B cell (primary cell): ENCODE measurements at regions not wholly inside any gene's neighbourhood (a gene's known extent, or its start where the extent isn't known, plus 50 kb on each side); places are given as distances from the start of the nearest gene placed in this dataset.

ENCODE experiments used
- ATAC-seq: fragments of 200-7000 bp; cut with Tn5 transposase; one replicate; pipeline ENCODE4 v1.10.0; 2021; ENCODE audit warnings: low read depth, mild to moderate bottlenecking, moderate number of reproducible peaks, moderate library complexity
- CTCF ChIA-PET: fragments of 350-600 bp; sonication (Branson Sonifier 250); formaldehyde crosslinking; loops from one replicate; lab custom pipeline; 2021; ENCODE audit warnings: antibody characterized with exemption, inconsistent platforms; lab: Charles Lee
- POLR2A ChIA-PET: fragments of 350-600 bp; sonication (Branson Sonifier 250); formaldehyde crosslinking; loops from one replicate; lab custom pipeline; 2021; ENCODE audit warnings: antibody characterized with exemption; lab: Charles Lee
- DNase-seq: peaks from one replicate; pipeline ENCODE4 v3.0.0; 2013
- H2AFZ ChIP-seq: 2 replicates; pipeline ENCODE4 v1.6.1; 2012; ENCODE audit warnings: mild to moderate bottlenecking, low read depth, low read length; ENCODE audit not compliant: insufficient read depth, poor library complexity, severe bottlenecking
- H3K27ac ChIP-seq, 2 donors: 1 replicate in 1 of 2; 2 replicates in 1 of 2; pipeline ENCODE4 v1.5.1; 2012 to 2013; ENCODE audit warnings: low read length in 2 of 2, mild to moderate bottlenecking in 2 of 2, moderate library complexity in 1 of 2
- H3K27me3 ChIP-seq, 4 experiments: fragments of 200-600 bp in 1 of 4; sonication (generic) in 1 of 4; replicated peaks in 1 of 4; 1 replicate in 2 of 4; 2 replicates in 2 of 4; pipeline versions ENCODE4 v1.6.1 to v1.7.0; 2013 to 2016; ENCODE audit warnings: low read length in 3 of 4, mild to moderate bottlenecking in 2 of 4, mixed read lengths in 1 of 4, moderate library complexity in 1 of 4; ENCODE audit not compliant: insufficient read depth in 4 of 4, control insufficient read depth in 3 of 4; ENCODE audit errors: control extremely low read depth in 1 of 4
- H3K36me3 ChIP-seq, 2 experiments: replicated peaks in 1 of 2; 1 replicate in 1 of 2; 2 replicates in 1 of 2; pipeline versions ENCODE4 v1.6.1 to v1.7.1; 2013; ENCODE audit warnings: low read length in 1 of 2; ENCODE audit not compliant: insufficient read depth in 2 of 2, control insufficient read depth in 1 of 2; ENCODE audit errors: control extremely low read depth in 1 of 2, extremely low read depth in 1 of 2
- H3K4me1 ChIP-seq, 2 donors: fragments of 200-600 bp in 1 of 2; sonication (generic) in 1 of 2; 1 replicate in 1 of 2; 2 replicates in 1 of 2; pipeline versions ENCODE4 v1.5.1 to v1.6.1; 2013 to 2017; ENCODE audit warnings: low read length in 2 of 2; ENCODE audit not compliant: control insufficient read depth in 2 of 2, insufficient read depth in 2 of 2
- H3K4me2 ChIP-seq: replicated peaks from 2 replicates; pipeline ENCODE3; 2012; ENCODE audit warnings: mild to moderate bottlenecking, low read depth, low read length; ENCODE audit not compliant: poor library complexity, severe bottlenecking
- H3K4me3 ChIP-seq, 5 experiments: fragments of 200-600 bp in 1 of 5; sonication (generic) in 1 of 5; 1 replicate in 3 of 5; 2 replicates in 2 of 5; pipeline versions ENCODE4 v1.5.1 to v1.7.0; 2011 to 2016; ENCODE audit warnings: low read length in 4 of 5, mild to moderate bottlenecking in 4 of 5, low read depth in 2 of 5, control low read depth in 1 of 5, moderate library complexity in 1 of 5; ENCODE audit not compliant: insufficient read depth in 1 of 5; ENCODE audit errors: control extremely low read depth in 1 of 5, extremely low read depth in 1 of 5
- H3K79me2 ChIP-seq: fragments of 200-600 bp; sonication (generic); one replicate; pipeline ENCODE4 v1.6.0; 2016; ENCODE audit warnings: low read length; ENCODE audit not compliant: control insufficient read depth, insufficient read depth
- H3K9ac ChIP-seq: fragments of 200-600 bp; sonication (generic); 2 replicates; pipeline ENCODE4 v1.6.1; 2017; ENCODE audit warnings: mild to moderate bottlenecking, low read length, moderate library complexity
- H3K9me3 ChIP-seq, 3 donors: one replicate each; pipeline versions ENCODE4 v1.6.1 to v1.7.1; 2013; ENCODE audit warnings: low read length in 2 of 3; ENCODE audit not compliant: control insufficient read depth in 2 of 3, insufficient read depth in 1 of 3; ENCODE audit errors: control extremely low read depth in 1 of 3
- H4K20me1 ChIP-seq: 2 replicates; pipeline ENCODE4 v1.6.0; 2012; ENCODE audit warnings: mild to moderate bottlenecking, low read length; ENCODE audit not compliant: insufficient read depth, control insufficient read depth, poor library complexity, severe bottlenecking
- H3K27ac Mint-ChIP-seq: one replicate; pipeline ENCODE4 v1.8.0; 2021; ENCODE audit warnings: mixed read lengths
- H3K27me3 Mint-ChIP-seq: one replicate; pipeline ENCODE4 v1.8.0; 2021; ENCODE audit warnings: mixed read lengths
- H3K4me1 Mint-ChIP-seq: one replicate; pipeline ENCODE4 v1.8.0; 2021; ENCODE audit warnings: mixed read lengths
- H3K4me3 Mint-ChIP-seq: one replicate; pipeline ENCODE4 v1.8.0; 2021; ENCODE audit warnings: mixed read lengths
- H3K9me3 Mint-ChIP-seq: one replicate; pipeline ENCODE4 v1.8.0; 2022; ENCODE audit warnings: mixed read lengths; ENCODE audit not compliant: insufficient read depth
- EZH2 ChIP-seq: IDR thresholded peaks from 2 replicates; pipeline ENCODE4 v1.6.1; 2012; ENCODE audit warnings: borderline replicate concordance, low read depth, mild to moderate bottlenecking, moderate library complexity, low read length; ENCODE audit not compliant: insufficient read depth, poor library complexity, severe bottlenecking
- WGBS: methylation state at CpG from one replicate; pipeline ENCODE4 v1.1.5; 2013; ENCODE audit warnings: missing lambda C conversion rate; ENCODE audit not compliant: insufficient coverage; 5-methylcytosine and 5-hydroxymethylcytosine counted together
- intact Hi-C: fragments of 100-400 bp; cut with micrococcal nuclease; formaldehyde crosslinking; loops from one replicate; pipeline ENCODE4 v1.10.0; 2022
- TF ChIP-seq, protein P1 (sequence below): fragments of 200-600 bp; IDR thresholded peaks from one replicate; pipeline ENCODE4 v1.8.0; 2022; ENCODE audit warnings: antibody characterized with exemption, mild to moderate bottlenecking

GRCh38 chr15:70214276-70214675 lies 116.6 kb upstream of the TLE3 start:
- no peak overlapping the region for H3K27ac Mint-ChIP-seq
- WGBS, result 96% methylated on average over 5 of the region's 5 CpGs
- H3K27ac ChIP-seq, result no peak overlapping the region
- H3K4me1 Mint-ChIP-seq, result peaks cover 7% of the 10 kb centered on the region
- H2AFZ ChIP-seq, result no peak overlapping the region
- intact Hi-C loops, result no loop called here
- no peaks in the 10 kb centered on the region for H3K9me3 Mint-ChIP-seq
- ChIA-PET POLR2A (no interaction called here), CTCF (interaction anchor here (0.6 kb wide), 1 partner anchor 115 kb away, joined by 5 read pairs; no protein-coding TSS in a partner anchor)
- H3K9me3 ChIP-seq, result no peaks in the 10 kb centered on the region
- no peaks in the 10 kb centered on the region for H3K27me3 Mint-ChIP-seq
- H3K4me3 Mint-ChIP-seq, result no peak overlapping the region
- no peaks in the 10 kb centered on the region for H4K20me1 ChIP-seq
- ATAC-seq (no peak), DNase-seq (no peak)
- H3K36me3 ChIP-seq, result no peaks in the 10 kb centered on the region
- no peak overlapping the region for H3K4me3 ChIP-seq
- H3K79me2 ChIP-seq, result no peaks in the 10 kb centered on the region
- H3K27me3 ChIP-seq, result peaks cover 0 to 6% (median 0%) of the 10 kb centered on the region in 4 experiments
- no peak overlapping the region for H3K9ac ChIP-seq
- TF ChIP-seq, protein P1, sequence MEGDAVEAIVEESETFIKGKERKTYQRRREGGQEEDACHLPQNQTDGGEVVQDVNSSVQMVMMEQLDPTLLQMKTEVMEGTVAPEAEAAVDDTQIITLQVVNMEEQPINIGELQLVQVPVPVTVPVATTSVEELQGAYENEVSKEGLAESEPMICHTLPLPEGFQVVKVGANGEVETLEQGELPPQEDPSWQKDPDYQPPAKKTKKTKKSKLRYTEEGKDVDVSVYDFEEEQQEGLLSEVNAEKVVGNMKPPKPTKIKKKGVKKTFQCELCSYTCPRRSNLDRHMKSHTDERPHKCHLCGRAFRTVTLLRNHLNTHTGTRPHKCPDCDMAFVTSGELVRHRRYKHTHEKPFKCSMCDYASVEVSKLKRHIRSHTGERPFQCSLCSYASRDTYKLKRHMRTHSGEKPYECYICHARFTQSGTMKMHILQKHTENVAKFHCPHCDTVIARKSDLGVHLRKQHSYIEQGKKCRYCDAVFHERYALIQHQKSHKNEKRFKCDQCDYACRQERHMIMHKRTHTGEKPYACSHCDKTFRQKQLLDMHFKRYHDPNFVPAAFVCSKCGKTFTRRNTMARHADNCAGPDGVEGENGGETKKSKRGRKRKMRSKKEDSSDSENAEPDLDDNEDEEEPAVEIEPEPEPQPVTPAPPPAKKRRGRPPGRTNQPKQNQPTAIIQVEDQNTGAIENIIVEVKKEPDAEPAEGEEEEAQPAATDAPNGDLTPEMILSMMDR, result no peak
- no peak overlapping the region for H3K4me2 ChIP-seq
- no peaks in the 10 kb centered on the region for H3K4me1 ChIP-seq

DNA sequence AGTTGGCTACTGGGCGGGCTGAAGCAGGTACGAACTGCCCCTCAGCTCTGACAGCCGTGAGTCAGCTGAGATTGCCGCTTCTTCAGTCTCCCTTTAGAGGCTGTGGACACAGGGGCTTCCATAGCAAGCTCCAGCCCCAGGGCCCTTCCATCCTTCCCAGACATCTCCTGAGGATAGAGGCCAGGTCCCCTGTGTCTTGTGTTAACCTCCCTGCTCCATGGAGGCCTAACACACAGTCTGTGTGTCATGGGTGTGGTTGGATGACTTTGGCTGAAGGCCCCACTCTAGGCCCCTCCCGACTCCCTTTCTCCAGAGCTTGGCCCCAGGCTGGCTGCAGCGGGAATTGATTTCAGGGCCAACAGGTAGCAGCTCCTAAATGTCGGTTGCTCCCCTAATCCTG lies 116.1 kb upstream of the TLE3 start:
- no peak overlapping the region for H3K9ac ChIP-seq
- H3K4me3 Mint-ChIP-seq, result no peak overlapping the region
- WGBS, result 100% methylated on average over 7 of the region's 7 CpGs
- intact Hi-C loops, result no loop called here
- TF ChIP-seq, protein P1, result no peak
- no peak for TF ChIP-seq EZH2
- peaks cover 6% of the 10 kb centered on the region for H3K4me1 Mint-ChIP-seq
- no peaks in the 10 kb centered on the region for H3K79me2 ChIP-seq
- H3K27me3 Mint-ChIP-seq, result no peaks in the 10 kb centered on the region
- H3K27ac Mint-ChIP-seq, result no peak overlapping the region
- H3K4me2 ChIP-seq, result no peak overlapping the region
- H3K4me3 ChIP-seq, result no peak overlapping the region
- no peak overlapping the region for H3K27ac ChIP-seq
- H2AFZ ChIP-seq, result no peak overlapping the region
- H3K27me3 ChIP-seq, result peaks cover 0 to 6% (median 0%) of the 10 kb centered on the region in 4 experiments
- no peaks in the 10 kb centered on the region for H3K9me3 Mint-ChIP-seq
- no peaks in the 10 kb centered on the region for H4K20me1 ChIP-seq
- H3K36me3 ChIP-seq, result no peaks in the 10 kb centered on the region
- no peaks in the 10 kb centered on the region for H3K9me3 ChIP-seq
- DNase-seq, result no peak
- POLR2A ChIA-PET, result no interaction called here
- H3K4me1 ChIP-seq, result no peaks in the 10 kb centered on the region
- no peak for ATAC-seq
- CTCF ChIA-PET, result interaction anchor here (0.6 kb wide), 1 partner anchor 114 kb away, joined by 5 read pairs; no protein-coding TSS in a partner anchor
